Common myeloid progenitor, CD34-positive (primary cell): ENCODE measurements at regions not wholly inside any gene's neighbourhood (a gene's known extent, or its start where the extent isn't known, plus 50 kb on each side); places are given as distances from the start of the nearest gene placed in this dataset.

ENCODE experiments used
- CTCF ChIA-PET: fragments of 350-600 bp; sonication (Branson Sonifier 250); formaldehyde crosslinking; loops from one replicate; lab custom pipeline; 2021; ENCODE audit warnings: antibody characterized with exemption; lab: Charles Lee
- POLR2A ChIA-PET: fragments of 350-600 bp; sonication (Branson Sonifier 250); formaldehyde crosslinking; loops from one replicate; lab custom pipeline; 2021; ENCODE audit warnings: antibody characterized with exemption; lab: Charles Lee
- DNase-seq, 3 donors: peaks; one replicate each; pipeline versions ENCODE4 v3.0.0 to v3.0.0-alpha.2; 2013
- H3K27ac ChIP-seq, 2 experiments: 1 replicate in 1 of 2; 2 replicates in 1 of 2; pipeline ENCODE4 v1.7.0; 2013; ENCODE audit warnings: inconsistent platforms in 2 of 2, low read length in 2 of 2, mild to moderate bottlenecking in 2 of 2, low read depth in 1 of 2, moderate library complexity in 1 of 2; ENCODE audit not compliant: severe bottlenecking in 2 of 2, insufficient read depth in 1 of 2, poor library complexity in 1 of 2
- H3K27me3 ChIP-seq, 5 experiments: replicated peaks in 2 of 5; 1 replicate in 3 of 5; 2 replicates in 2 of 5; pipeline versions ENCODE4 v1.6.1 to v1.7.0; 2013; ENCODE audit warnings: low read length in 4 of 5, mild to moderate bottlenecking in 2 of 5, moderate library complexity in 2 of 5, inconsistent platforms in 1 of 5; ENCODE audit not compliant: insufficient read depth in 5 of 5, control insufficient read depth in 4 of 5
- H3K36me3 ChIP-seq, 4 experiments: 1 replicate in 2 of 4; 2 replicates in 2 of 4; pipeline versions ENCODE4 v1.6.1 to v1.7.0; 2013; ENCODE audit warnings: low read length in 3 of 4, control low read depth in 1 of 4, mild to moderate bottlenecking in 1 of 4; ENCODE audit not compliant: control insufficient read depth in 4 of 4, insufficient read depth in 4 of 4
- H3K4me1 ChIP-seq, 4 experiments: 1 replicate in 3 of 4; 2 replicates in 1 of 4; pipeline versions ENCODE4 v1.6.1 to v1.7.1; 2013; ENCODE audit warnings: low read length in 3 of 4, mild to moderate bottlenecking in 3 of 4, control low read depth in 1 of 4, inconsistent platforms in 1 of 4, moderate library complexity in 1 of 4; ENCODE audit not compliant: control insufficient read depth in 4 of 4, insufficient read depth in 4 of 4; ENCODE audit errors: control extremely low read depth in 1 of 4
- H3K4me3 ChIP-seq, 7 experiments: 1 replicate in 4 of 7; 2 replicates in 3 of 7; pipeline versions ENCODE4 v1.5.1 to v1.7.0; 2013; ENCODE audit warnings: mild to moderate bottlenecking in 7 of 7, low read length in 6 of 7, moderate library complexity in 6 of 7, inconsistent platforms in 2 of 7, low read depth in 2 of 7, control low read depth in 1 of 7; ENCODE audit not compliant: insufficient read depth in 4 of 7, control insufficient read depth in 1 of 7; ENCODE audit errors: extremely low read depth in 1 of 7
- H3K9me3 ChIP-seq, 5 experiments: 1 replicate in 4 of 5; 2 replicates in 1 of 5; pipeline versions ENCODE4 v1.6.1 to v1.7.1; 2013; ENCODE audit warnings: low read length in 4 of 5, mild to moderate bottlenecking in 2 of 5, inconsistent platforms in 1 of 5, low read depth in 1 of 5, moderate library complexity in 1 of 5; ENCODE audit not compliant: control insufficient read depth in 4 of 5, insufficient read depth in 2 of 5; ENCODE audit errors: control extremely low read depth in 1 of 5
- WGBS: methylation state at CpG from one replicate; pipeline ENCODE4 v1.1.5; 2013; ENCODE audit not compliant: insufficient coverage; 5-methylcytosine and 5-hydroxymethylcytosine counted together

GRCh38 chr6:166055801-166056200 lies 111.8 kb downstream of the TBXT start:
- 96% methylated on average over 3 of the region's 5 CpGs for WGBS

DNA sequence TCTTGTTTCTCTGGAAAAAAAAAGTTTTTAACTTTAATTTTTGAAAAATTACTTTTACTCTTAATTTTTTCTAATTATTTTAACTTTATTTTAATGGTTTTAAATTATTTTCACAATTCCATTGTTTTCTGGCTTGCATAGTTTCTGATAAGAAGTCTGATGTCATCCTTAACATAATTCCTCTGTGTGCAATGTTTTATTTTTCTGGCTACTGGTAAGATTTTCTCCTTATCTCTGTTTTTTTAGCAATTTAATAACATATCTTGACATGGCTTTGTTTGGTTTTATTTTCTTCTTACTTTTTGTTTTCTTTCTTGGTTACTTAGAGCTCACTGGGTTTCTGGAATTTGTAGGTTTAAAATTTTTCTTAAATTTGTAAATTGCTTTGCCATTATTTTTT lies 114.8 kb downstream of the TBXT start:
- H3K27me3 ChIP-seq, result peaks cover 0 to 2% (median 0%) of the 10 kb centered on the region in 5 experiments
- ChIA-PET CTCF (no interaction called here), POLR2A (no interaction called here)
- no peak overlapping the region for H3K27ac ChIP-seq
- DNase-seq, result peak in 1 of 3 donors; percentile 10
- no peak overlapping the region for H3K4me3 ChIP-seq
- peaks cover 0 to 26% (median 5%) of the 10 kb centered on the region in 5 experiments for H3K9me3 ChIP-seq
- H3K4me1 ChIP-seq, result no peaks in the 10 kb centered on the region
- H3K36me3 ChIP-seq, result no peaks in the 10 kb centered on the region

More at GRCh38 chr6:166055801-166056200, 111.8 kb downstream of the TBXT start:
- H3K36me3 ChIP-seq, result no peaks in the 10 kb centered on the region
- peaks cover 0 to 26% (median 5%) of the 10 kb centered on the region in 5 experiments for H3K9me3 ChIP-seq
- no peak overlapping the region for H3K4me3 ChIP-seq
- H3K27me3 ChIP-seq, result peaks cover 0 to 2% (median 0%) of the 10 kb centered on the region in 5 experiments
- DNase-seq, result no peak
- POLR2A ChIA-PET, result no interaction called here
- H3K4me1 ChIP-seq, result no peaks in the 10 kb centered on the region
- CTCF ChIA-PET, result no interaction called here
- H3K27ac ChIP-seq, result no peak overlapping the region

DNA sequence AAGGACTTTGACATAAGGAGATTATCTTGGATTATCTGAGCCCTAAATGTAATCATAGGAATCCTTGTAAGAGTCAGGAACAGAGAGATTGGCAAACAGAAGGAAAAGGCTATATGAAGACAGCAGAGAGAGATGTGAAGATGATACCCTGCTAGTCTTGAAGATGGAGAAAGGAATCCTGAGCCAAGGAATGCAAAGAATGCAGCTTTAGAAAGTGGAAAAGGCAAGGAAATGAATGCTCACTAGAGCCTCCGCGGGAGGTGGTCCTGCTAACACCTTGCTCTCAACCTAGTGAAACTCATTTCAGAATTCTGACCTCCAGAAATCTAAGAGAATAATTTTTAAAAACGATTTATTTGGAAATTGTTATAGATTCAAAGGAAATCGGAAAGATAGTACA lies 117.1 kb downstream of the TBXT start:
- no peaks in the 10 kb centered on the region for H3K36me3 ChIP-seq
- POLR2A ChIA-PET, result no interaction called here
- CTCF ChIA-PET, result no interaction called here
- no peaks in the 10 kb centered on the region for H3K4me1 ChIP-seq
- H3K4me3 ChIP-seq, result no peak overlapping the region
- DNase-seq, result no peak
- peaks cover 0 to 2% (median 0%) of the 10 kb centered on the region in 5 experiments for H3K27me3 ChIP-seq
- no CpG with 5 or more reads among the region's 4 CpGs for WGBS
- no peak overlapping the region for H3K27ac ChIP-seq
- peaks cover 0 to 25% (median 5%) of the 10 kb centered on the region in 5 experiments for H3K9me3 ChIP-seq

DNA sequence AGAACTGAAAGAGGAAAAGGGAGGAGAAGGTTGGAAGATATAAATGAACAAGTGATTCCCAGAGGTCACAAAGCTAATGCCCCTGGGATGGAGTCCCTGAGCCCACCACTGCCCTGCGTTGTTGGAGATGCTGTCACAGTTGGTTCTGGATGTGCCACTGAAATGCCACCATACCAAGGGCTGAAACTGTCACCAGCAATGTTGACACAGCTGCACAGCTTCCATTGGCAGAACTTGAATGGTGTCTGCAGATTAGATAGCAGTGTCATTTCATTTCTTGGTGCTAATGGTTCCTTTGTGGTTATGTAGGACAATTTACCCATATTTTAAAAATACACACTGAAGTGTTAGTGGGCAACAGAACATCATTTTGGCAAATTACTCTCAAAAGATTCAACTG lies 120.7 kb downstream of the TBXT start:
- ChIA-PET CTCF (interaction anchor here (1.1 kb wide), 1 partner anchor 10 kb away, joined by 3 read pairs; no protein-coding TSS in a partner anchor), POLR2A (no interaction called here)
- Histone ChIP-seq H3K27me3 (peaks cover 0 to 5% (median 2%) of the 10 kb centered on the region in 5 experiments), H3K27ac (no peak overlapping the region), H3K9me3 (peaks cover 0 to 4% (median 2%) of the 10 kb centered on the region in 5 experiments), H3K4me1 (no peaks in the 10 kb centered on the region), H3K4me3 (no peak overlapping the region), H3K36me3 (no peaks in the 10 kb centered on the region)
- DNase-seq, result no peak
- WGBS, result 91% methylated on average over 1 of the region's 1 CpG

DNA sequence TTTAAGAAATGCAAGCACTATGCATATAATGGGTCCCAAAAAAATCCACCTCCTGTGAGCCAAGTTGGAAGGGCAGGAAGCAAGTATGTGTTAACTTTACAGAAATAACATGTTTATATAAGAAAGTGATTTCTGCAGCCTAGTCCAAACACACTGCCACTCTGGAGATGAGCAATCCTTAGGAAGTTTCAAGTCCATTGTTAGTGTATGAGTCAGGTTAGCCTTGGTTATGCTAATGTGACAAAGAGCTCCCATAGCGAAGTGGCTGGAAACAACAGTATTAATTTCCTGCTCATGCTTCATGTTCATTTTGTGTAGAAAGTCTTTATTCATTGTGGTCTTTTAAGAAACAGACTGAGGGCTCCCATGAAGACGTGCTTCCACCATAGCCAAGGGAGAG lies 121.4 kb downstream of the TBXT start:
- CTCF ChIA-PET, result no interaction called here
- 100% methylated on average over 2 of the region's 2 CpGs for WGBS
- H3K27ac ChIP-seq, result no peak overlapping the region
- no peak overlapping the region for H3K4me3 ChIP-seq
- H3K4me1 ChIP-seq, result no peaks in the 10 kb centered on the region
- H3K27me3 ChIP-seq, result peaks cover 0 to 5% (median 2%) of the 10 kb centered on the region in 5 experiments
- no peak for DNase-seq
- no peaks in the 10 kb centered on the region for H3K36me3 ChIP-seq
- POLR2A ChIA-PET, result no interaction called here
- H3K9me3 ChIP-seq, result peaks cover 0 to 2% (median 0%) of the 10 kb centered on the region in 5 experiments

DNA sequence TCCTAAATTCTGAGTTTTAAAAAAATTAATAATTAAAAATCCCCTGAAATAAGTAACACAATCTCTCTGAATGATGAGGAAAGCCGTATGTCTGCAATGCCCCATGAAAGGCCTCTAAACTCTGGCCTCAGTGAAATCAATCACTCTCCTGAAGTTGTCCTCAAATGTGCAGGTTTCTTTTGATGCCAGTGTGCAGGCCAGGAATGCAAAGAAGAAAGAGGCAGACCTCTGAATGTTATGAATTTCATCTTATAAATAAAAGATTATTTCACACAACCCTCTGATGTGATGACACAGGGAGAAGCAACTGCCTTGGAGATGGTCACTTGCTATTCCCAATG lies 121.8 kb downstream of the TBXT start:
- peaks cover 0 to 5% (median 2%) of the 10 kb centered on the region in 5 experiments for H3K27me3 ChIP-seq
- H3K4me1 ChIP-seq, result no peaks in the 10 kb centered on the region
- H3K9me3 ChIP-seq, result peaks cover 0 to 2% (median 0%) of the 10 kb centered on the region in 5 experiments
- 100% methylated on average over 1 of the region's 1 CpG for WGBS
- no peaks in the 10 kb centered on the region for H3K36me3 ChIP-seq
- no peak overlapping the region for H3K4me3 ChIP-seq
- ChIA-PET CTCF (no interaction called here), POLR2A (no interaction called here)
- DNase-seq, result no peak
- no peak overlapping the region for H3K27ac ChIP-seq

DNA sequence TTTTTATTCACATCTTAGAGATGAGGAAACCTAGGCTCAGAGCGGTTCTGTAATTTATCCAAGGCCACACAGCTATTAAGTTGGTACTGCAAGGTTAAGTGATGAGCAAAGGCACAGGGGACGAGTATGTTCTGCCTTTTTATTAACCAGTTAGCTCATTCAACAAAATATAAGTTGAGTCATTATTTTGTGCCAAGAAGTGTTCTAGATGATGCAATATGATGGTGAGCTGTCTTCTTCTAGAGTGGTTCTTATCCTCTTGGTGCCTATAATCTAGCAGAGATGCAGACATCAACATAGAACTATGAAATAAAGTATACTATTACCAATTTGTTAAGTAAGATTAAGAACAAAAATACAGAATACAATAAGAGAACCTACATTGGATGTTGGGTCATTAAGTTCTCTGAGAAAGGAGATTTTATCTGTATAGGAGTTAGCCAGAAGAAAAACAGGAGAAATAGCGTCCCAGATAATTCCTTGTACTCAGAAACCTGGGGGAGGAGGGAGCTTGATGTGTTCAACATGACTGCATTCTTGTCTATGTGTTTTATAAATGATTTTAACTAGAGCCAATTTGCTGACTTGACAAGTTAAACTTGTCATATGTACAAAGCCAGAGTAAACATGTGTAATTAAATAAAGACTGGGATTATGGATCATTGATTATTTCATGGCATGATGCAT lies 122.3 kb downstream of the TBXT start:
- Histone ChIP-seq H3K27me3 (peaks cover 0 to 5% (median 2%) of the 10 kb centered on the region in 5 experiments), H3K4me3 (no peak overlapping the region), H3K36me3 (no peaks in the 10 kb centered on the region), H3K27ac (no peak overlapping the region), H3K9me3 (peaks cover 0 to 2% (median 0%) of the 10 kb centered on the region in 5 experiments), H3K4me1 (no peaks in the 10 kb centered on the region)
- ChIA-PET POLR2A (no interaction called here), CTCF (no interaction called here)
- WGBS, result no CpG with 5 or more reads among the region's 3 CpGs
- no peak for DNase-seq
